Lower leg skin (tissue), 3 donors: ENCODE measurements at regions not wholly inside any gene's neighbourhood (a gene's known extent, or its start where the extent isn't known, plus 50 kb on each side); places are given as distances from the start of the nearest gene placed in this dataset.

Experiments used
- CTCF ChIP-seq, 3 donors: fragments of 450-650 bp; IDR thresholded peaks; one replicate each; pipeline ENCODE4 v1.5.1; 2016; ENCODE audit warnings: antibody characterized with exemption in 3 of 3, mild to moderate bottlenecking in 3 of 3, moderate library complexity in 2 of 3
- POLR2A ChIP-seq, 2 donors: fragments of 450-650 bp; IDR thresholded peaks; one replicate each; pipeline ENCODE4 v1.6.1; 2016 to 2017; ENCODE audit warnings: antibody characterized with exemption in 2 of 2, mild to moderate bottlenecking in 1 of 2, moderate library complexity in 1 of 2

GRCh38 chr2:123912171-123912570 is 112.9 kb upstream of the CNTNAP5 start:
- no peak for TF ChIP-seq POLR2A (IDR thresholded peaks at IDR 0.05)
- no peak for TF ChIP-seq CTCF (IDR thresholded peaks at IDR 0.05)
